Gastroesophageal sphincter (tissue), 3 donors: ENCODE measurements at regions not wholly inside any gene's neighbourhood (a gene's known extent, or its start where the extent isn't known, plus 50 kb on each side); places are given as distances from the start of the nearest gene placed in this dataset.
"Not testable (repeated sequence)": the region's sequence is repeated elsewhere in the genome, so short reads cannot be mapped to it uniquely, and the experiment has no call there.

Source experiments
- CTCF ChIP-seq, 4 experiments: fragments of 200-600 bp in 2 of 4; fragments of 450-650 bp in 2 of 4; sonication (generic) in 1 of 4; IDR thresholded peaks; one replicate each; pipeline ENCODE4 v1.5.1; 2017 to 2019; ENCODE audit warnings: antibody characterized with exemption in 4 of 4, mild to moderate bottlenecking in 2 of 4, moderate library complexity in 2 of 4
- EP300 ChIP-seq: sonication (generic); formaldehyde crosslinking; IDR thresholded peaks from one replicate; pipeline ENCODE4 v1.6.1; 2017; ENCODE audit warnings: antibody characterized with exemption, mild to moderate bottlenecking
- POLR2A ChIP-seq, 2 donors: fragments of 450-650 bp; IDR thresholded peaks; one replicate each; pipeline ENCODE4 v1.6.1; 2017; ENCODE audit warnings: antibody characterized with exemption in 2 of 2, mild to moderate bottlenecking in 2 of 2, moderate library complexity in 1 of 2
- POLR2AphosphoS5 ChIP-seq: sonication (generic); formaldehyde crosslinking; IDR thresholded peaks from one replicate; pipeline ENCODE4 v1.6.1; 2017; ENCODE audit warnings: antibody characterized with exemption

- not testable (repeated sequence) for TF ChIP-seq POLR2A (IDR thresholded peaks at IDR 0.05); CTCF (IDR thresholded peaks at IDR 0.05); EP300; POLR2AphosphoS5
These were observed 2876.3 kb downstream of the RPIA start for GRCh38 chr2:91567546-91568335.
